HG02973 (cell line): ENCODE measurements at regions not wholly inside any gene's neighbourhood (a gene's known extent, or its start where the extent isn't known, plus 50 kb on each side); places are given as distances from the start of the nearest gene placed in this dataset.

Experiments used
- ATAC-seq: cut with Tn5 transposase; IDR thresholded peaks from one replicate; pipeline ENCODE4 v1.9.1; 2021; ENCODE audit warnings: moderate library complexity; ENCODE audit not compliant: unreplicated experiment

DNA sequence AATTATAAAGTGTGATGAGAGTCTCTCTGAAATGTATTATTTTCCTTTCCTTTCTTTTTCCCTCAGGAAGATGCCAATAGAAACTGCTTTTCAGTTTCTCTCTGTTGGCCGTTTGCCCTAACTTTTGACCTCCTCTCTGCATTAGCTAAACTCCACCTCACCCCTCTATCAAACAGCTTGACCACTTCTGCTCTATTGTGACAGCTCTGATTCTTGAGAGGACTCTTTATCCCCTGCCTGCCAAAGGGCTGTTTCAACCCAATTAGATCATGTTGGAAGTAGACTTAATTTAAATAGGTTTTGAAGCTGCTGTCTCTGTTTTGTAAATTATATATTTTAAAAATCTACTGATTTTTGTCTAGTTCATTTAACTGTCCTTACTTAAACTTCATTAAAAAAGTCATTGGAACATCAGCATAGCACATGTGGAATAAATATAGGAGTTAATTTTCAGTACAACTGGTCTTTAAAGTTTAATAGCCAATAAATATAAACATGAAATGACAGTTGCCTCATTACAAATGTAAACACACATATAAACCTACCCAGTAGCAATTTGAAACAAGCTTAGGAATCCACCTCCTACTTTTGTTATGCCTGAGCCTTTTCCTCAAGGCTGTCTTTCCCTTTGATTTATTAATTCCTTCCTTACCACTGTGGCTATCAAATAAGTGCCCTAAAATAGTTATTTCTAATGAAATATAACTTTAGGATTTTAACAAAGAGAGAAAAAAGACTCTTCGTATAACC lies 152.0 kb downstream of the CHRM3 start:
- ATAC-seq: no peak

DNA sequence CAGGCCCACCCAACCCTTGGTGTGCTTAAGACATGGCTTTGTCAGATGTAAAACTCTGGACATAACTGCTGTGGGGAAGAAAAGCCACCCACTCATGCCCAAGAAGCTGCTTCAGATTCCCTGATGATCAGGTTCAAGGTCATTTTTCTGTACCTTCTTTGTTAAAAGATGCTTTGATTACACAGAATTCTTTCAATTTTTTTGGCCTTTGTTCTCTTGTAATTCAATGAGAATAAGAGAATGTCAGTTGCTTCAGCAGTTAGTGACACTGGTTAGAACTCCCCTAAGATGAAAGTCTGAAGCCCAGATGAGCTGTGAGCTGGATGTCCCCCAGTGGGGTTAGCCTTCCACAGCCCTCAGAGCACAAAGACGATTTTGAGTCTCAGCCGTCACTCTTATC lies 152.7 kb downstream of the CHRM3 start:
- no peak for ATAC-seq

DNA sequence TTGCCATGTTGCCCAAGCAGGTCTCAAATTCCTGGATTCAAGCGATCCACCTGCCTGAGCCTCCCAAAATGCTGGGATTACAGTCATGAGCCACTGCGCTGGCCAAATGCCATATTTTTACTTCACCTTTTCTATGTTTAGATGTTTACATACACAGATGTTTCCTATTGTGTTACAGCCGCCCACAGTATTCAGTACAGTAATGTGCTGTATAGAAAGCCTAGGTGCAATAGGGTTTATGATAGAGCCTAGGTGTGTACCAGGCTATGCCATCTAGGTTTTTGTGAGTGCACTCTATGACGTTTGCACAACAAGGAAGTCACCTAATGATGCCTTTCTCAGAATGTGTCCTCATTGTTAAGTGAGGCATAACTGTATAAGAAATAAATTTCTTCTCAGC lies 153.4 kb downstream of the CHRM3 start:
- no peak for ATAC-seq

DNA sequence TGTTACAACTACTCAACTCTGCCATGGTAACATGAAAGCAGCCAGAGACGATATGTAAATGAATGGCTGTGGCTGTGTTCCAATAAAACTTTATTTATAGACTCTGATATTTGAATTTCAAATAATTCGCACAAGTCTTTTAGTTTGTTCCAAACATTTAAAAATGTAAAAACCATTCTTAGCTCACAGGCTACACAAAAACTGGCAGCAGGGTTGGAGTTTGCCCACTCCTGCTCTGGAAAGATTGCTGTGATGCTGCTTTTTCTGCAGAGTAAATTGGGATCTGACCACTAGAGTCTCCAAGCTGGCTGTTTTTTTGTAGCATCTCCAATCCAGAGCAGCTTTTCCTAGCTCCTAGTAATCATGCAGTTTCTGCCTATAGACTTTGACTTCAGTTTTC lies 157.5 kb downstream of the CHRM3 start:
- no peak for ATAC-seq

DNA sequence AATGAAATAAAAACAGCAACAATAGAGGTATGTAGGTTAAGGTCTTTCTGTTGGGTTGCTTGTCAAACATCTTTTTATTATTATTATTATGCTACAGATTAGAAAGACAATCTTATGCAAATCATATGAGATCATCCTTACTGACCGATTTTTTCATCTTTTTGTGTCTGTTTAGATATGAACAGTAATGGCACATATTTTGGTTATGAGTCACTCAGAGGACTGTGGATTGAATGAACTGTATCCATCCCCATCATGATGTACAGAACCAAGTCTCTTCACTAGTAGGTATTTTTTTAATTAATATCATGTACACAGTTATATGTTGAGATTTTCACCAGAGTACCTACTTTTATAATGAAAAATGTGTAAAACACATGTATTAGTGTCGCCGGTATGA lies 159.1 kb downstream of the CHRM3 start:
- ATAC-seq: no peak

DNA sequence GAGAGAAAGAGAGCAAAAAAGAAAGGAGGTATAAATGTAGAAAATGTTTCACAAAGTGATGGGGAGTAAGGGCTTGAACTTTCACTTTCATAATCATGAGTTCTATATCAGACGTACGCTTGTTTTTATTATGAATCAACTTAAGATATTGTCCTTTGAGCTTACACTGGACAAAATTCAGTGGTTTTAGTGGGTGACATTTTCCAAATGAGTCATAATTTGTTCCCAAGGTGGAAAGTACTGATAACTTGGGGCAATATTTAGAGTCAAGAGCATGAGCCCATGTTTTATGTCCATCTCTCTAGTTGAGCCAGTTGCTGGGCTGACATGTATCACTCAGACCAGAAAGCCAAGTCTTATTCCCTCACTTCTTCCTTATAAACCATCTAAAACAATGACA lies 161.6 kb downstream of the CHRM3 start:
- no peak for ATAC-seq

DNA sequence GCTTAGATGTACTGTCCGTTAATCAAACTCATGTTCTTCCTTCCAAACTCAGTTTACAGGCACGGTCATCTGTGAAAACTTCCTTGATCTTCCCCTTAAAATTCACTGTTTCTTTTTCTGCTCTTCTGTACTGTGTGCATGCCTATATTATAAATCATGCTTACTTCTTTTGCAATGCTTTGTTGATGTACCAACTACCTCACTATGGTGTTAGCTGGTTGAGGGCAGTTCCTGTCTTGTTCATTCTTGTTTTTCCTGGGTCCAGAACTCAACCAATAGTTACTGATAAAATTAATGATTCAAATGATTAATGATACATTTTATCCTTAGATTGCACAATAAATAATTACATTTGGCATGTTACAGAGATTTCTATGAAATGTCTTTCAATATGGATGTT lies 163.8 kb downstream of the CHRM3 start:
- ATAC-seq: no peak

DNA sequence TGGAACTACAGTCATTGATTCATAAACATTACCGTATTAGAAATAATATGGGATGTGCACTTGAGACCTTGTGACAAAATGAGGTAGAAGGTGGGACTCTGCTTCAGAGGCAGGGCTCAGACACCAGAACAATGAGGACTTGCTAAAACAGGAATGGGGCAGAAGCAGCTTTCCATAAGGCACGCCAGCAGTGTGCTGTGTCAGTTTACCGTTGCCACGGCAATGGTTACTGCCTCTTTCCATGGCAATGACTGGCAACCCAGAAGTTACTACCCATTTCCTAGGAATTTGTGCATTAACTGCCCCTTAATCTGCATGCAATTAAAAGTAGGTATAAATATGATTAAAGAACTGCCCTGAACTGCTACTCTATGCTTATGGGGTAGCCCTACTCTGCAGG lies 169.0 kb downstream of the CHRM3 start:
- ATAC-seq: no peak

DNA sequence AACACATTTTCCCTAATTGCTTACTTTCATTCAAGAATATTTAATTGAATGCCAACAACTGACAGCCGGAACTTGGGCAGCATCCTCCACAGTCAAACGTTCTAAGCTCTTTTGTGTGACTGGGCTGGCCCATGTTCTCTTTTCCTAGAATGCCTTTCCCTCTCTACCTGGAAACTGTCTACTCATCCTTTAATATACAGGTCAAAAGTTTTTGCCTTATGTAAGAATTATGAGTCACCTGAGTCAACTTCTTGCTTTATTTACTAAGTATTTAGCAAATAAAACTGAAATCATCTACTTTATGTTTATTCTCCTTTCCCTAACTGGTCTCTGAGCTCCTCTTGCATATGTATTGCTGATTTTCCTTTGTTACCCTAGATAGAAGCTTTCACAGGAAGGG lies 172.2 kb downstream of the CHRM3 start:
- ATAC-seq: no peak

DNA sequence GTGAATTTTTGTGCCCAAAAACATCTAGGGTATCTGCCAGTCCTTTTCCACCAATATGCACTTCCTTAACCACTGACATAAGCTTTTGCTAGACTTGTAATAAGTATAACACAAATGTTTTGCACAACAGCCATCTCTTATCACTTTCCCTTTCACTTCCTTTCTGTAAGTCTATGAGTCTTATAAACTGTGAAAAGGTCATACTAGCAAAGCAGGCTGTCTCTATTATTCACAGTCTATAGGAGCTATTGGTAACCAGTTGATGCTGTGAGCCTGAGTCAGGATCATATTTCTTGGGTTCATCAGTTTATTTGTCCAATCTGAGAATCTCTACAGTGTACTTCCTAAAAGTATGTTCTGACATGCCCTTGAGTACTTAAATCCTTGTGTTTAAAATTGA lies 172.6 kb downstream of the CHRM3 start:
- no peak for ATAC-seq

DNA sequence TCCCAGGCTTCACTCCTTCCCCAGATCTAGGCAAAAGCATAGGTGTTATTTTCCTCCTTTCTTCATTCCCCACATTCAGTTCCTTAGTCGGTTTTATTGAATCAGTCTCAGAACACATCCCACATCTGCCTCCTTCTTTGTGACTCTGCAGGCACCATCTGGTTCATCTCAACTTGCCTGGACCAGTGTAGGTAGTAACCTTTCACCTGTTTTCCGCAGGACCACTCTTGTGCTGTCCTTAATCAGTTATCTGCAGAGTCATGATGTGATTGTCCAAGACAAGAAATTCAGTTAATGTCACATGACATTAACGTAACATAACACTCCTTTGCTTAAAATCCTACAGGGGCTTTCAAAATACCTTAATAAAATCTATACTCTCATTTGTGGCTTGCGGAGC lies 174.6 kb downstream of the CHRM3 start:
- ATAC-seq: no peak

DNA sequence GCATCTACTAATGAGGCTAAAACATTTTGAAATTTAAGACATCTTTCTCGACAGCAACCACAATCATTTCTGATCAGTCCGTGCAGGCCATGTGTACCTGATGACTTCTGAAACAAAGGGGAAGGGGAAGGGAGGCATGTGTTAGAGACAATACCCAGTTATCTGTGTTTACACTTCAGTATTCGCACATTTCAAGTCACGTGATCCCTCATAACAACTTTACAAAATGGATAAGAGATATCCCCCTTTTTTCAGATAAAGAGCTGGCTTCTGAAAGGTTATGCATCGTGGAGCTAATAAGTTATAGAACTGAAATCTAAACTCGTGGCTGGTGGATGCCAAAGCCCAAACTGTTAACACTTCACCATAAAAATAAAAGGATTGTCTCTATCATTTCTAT lies 175.7 kb downstream of the CHRM3 start:
- ATAC-seq: no peak

DNA sequence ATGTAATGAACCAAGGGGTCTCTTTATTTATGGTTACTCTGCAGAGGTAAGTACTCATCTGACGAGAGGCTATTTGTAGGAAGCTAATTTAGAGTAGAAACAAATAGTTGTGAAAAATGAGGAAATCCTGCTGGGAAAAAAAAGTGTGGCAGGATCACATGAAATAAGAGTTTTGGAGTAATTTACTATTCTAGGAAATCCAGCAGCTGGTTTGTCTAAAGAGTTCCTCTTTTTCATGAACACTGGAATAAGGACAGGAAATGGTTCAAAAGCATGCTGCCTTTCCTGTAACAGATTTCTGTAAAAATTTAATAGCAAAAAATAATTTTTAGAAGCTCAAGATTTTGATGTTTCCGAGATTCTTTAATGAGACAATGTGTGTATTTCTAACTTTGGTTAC lies 177.3 kb downstream of the CHRM3 start:
- ATAC-seq: no peak

DNA sequence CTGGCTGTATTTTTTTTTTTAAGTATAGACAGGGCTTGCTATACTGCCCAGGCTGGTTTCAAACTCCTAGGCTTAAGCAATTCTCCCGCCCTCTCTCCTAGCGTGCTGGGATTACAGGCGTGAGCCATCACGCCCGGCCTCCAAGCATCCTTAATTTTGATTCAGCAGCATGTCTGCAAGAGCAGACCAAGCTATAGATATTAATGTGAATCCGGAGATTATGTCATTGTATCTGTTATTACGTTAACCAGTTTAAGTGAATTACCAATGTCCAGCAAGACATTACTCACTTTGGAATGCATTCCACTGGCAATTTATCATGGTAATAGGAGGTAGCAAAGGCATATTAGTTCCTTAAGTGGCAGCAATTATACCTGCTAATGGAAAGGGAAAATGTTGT lies 179.7 kb downstream of the CHRM3 start:
- no peak for ATAC-seq

DNA sequence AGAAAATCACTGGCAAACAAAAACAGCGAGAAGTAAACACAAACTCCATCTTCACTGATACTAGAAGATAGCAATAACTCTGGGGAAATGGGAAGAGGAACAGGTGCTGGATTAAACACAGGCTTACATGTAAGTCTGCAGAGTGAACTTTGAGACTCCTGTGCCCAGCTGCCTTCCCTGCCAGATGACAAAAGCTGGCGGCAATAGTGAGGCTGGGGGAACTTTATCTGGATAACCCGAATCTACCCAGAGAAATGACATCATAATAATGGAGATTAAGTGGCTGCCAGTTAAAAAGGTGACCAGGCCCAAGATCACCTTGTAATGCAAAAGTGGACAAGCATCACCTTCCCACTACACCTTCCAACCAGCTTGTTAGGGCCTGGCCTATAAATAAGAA lies 184.5 kb downstream of the CHRM3 start:
- no peak for ATAC-seq

DNA sequence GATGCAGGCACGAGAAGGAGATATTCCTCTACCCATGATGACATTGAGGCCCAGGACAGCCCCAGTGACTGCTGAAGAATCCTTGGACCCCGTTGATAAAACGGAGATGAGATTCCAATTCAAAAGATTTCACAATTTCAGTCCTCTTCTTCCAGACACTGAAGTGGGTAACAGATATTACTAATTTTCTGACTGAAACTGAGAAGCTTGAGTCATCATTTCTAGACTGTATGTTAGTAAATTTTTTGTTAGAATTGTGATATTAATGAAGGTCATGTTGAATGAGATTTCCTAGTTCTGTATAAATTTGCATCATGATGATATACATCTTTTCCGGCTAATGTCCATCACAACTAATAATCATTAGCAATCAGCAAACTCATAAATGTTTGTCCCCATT lies 185.8 kb downstream of the CHRM3 start:
- ATAC-seq: no peak

DNA sequence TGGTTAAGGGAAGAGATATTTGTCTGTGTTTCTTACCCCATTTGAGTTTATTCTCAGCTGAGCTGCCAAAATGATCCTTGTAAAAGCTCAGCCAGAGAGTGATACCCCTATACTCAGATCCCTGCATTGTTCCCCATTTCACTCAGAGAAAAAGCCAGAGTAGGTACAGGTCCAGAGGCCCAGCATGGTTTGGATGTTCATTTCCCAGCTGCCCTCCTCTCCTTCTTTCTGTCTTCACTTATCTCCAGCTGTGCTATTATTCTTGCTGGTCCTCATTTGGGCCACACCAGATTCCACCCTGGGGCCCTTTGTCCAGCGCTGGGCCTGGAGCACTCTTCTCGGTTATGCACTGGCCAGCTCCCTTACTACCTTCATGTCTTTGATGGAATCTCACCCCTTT lies 187.7 kb downstream of the CHRM3 start:
- no peak for ATAC-seq

DNA sequence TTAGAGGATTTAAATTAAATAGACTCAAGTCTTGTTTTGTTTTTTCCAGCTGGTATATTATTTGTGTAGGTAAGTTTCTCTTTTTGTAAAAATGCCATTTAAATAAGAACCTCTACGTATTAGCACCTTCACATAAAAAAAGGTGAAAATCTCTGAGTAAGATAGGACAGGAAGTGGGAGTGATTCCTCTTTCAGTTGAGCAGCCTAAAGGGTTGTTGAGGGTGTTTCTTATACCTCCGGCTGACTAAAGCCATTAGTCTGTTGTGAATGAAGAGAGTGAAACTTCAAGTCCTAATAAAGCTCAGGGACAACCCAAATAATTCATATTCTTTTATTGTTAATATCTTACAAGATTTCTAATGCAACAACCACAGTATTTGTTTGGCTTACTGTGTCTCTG lies 188.7 kb downstream of the CHRM3 start:
- ATAC-seq: no peak

DNA sequence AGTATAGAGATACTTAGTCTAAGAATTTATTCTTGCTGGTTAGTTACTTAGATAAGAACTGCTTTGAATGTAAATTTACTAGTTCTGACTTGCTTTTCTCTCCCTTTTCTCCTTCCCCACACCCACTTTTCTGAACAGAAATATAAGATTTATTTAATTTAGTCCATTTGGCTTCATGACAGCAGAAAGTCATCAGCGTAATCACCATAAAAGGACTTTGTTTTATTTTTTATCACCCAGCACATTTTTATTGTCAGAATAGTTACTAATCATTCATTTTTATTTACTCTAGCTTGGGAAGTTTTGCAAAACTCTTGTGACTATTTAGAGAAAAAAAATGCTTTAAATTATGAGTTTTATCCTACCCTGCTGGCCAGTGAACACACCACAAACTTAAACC lies 197.2 kb downstream of the CHRM3 start:
- no peak for ATAC-seq

DNA sequence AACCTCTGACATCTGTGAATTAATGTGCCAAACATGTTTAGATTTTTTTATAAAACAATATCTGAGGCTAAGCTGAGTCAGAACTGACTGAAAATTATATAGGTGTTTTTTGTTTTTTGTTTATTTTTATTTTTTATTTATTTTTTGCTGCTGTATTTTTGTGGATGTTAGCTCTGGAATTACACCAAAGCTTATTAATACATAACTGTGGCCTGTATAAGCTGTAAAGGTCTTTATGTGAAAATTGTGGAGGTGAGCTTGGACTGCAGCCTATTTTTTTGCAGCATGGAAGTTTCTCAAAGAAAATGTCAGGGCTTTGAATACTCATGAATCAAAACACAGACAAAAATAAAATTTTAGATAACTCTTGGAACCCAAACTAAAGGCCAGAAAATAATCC lies 199.8 kb downstream of the CHRM3 start:
- ATAC-seq: no peak

DNA sequence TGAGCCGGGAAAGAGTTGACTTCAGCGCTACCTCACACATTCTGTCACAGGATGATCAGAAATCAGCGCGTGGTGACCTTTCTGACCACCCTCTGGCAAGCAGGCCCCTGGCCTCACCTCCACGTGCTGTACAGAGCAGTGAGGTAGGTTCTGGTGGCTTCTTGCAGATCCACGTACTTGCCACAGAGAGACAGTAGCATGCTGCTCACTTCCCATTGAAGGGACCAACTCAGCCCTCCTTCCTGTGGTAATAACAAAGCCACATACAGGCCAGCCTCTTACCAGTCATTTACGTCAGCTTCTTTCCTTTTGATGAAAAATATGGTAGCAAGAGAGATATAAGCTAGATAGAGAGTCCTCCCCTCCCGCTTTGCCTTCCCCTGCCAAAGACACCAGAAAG lies 200.7 kb downstream of the CHRM3 start:
- ATAC-seq: no peak

DNA sequence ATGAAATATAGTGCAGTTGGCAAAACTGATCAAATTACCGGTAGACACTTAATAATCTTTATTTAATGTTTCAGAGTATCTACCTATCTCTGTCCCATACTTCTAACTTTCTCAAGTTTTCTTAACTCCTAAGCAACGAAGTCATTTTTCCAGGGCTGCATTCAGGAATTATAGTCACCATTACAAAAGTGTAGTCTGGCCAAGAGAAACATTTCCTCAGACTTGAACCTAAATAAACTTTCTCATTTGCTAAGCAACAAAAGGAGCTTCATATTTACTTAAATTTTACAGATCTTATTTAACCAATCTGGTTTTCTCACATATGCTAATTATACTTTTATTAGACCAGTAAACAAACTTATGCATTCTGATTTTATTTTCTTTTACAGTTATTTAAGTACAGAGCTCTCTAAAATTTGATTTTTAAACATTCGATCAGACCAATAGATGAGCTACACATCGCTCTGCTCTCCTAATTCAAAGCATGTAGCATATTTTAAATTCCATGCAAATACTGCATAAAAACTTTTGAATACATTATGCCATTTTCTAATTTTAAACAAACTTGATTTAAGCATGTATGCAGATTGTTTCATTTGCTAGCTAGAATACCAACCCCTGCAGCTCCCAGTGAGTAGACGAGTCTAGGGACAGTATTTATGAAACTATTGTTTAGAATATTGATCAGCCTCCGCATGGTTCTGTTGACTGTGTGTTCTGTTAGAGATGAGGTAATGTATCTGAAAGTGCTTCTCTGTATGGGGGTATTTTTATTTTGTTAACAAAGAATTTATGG lies 201.4 kb downstream of the CHRM3 start:
- ATAC-seq: no peak

DNA sequence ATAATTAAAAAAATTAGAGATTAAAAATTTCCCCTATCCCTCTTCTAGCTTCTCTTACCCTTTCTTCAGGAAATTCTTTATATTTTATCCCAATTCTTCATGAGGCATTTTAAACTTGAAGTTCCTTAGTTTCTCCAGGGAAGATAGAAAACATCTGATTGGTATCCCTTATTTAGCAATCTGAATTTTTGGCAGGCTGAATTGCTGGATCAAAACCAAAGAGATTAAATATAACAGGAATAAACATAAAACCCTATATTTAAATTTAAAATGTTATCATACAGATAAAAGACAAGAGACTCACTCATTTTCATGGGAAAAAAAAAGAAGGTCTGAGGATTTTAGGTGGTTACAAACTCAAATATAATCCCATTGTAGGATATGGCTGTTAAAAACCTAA lies 204.2 kb downstream of the CHRM3 start:
- no peak for ATAC-seq
